ENCODE measurements at regions not wholly inside any gene's neighbourhood (a gene's known extent, or its start where the extent isn't known, plus 50 kb on each side); places are given as distances from the start of the nearest gene placed in this dataset.

- TF ChIP-seq CTCF (conservative IDR thresholded peaks at IDR 0.05) (no peak), EZH2 (IDR thresholded peaks at IDR 0.05; ENCODE audit: low read depth) (no peak)
These were observed 153.5 kb upstream of the KIF2A start for GRCh38 chr5:62152394-62153087.
